Panc1 (cell line): ENCODE measurements at regions not wholly inside any gene's neighbourhood (a gene's known extent, or its start where the extent isn't known, plus 50 kb on each side); places are given as distances from the start of the nearest gene placed in this dataset.

Experiments
- ATAC-seq: fragments of 200-7000 bp; cut with Tn5 transposase; 2 replicates; pipeline ENCODE4 v1.9.1; 2020; ENCODE audit warnings: mild to moderate bottlenecking, moderate library complexity
- BruUV-seq: library from RNA; stranded (reverse); fragments of 400-500 nt; replicated peaks from 2 replicates; lab custom pipeline; 2021; lab: Mats Ljungman, UMichigan
- CTCF ChIA-PET: fragments of 300-600 bp; sonication (Branson Sonifier 250); formaldehyde crosslinking; loops from one replicate; lab custom pipeline; 2022; ENCODE audit warnings: antibody characterized with exemption; lab: Charles Lee
- POLR2A ChIA-PET: fragments of 300-600 bp; sonication (Branson Sonifier 250); formaldehyde crosslinking; loops from one replicate; lab custom pipeline; 2022; ENCODE audit warnings: antibody characterized with exemption; lab: Charles Lee
- DNase-seq: peaks from one replicate; pipeline ENCODE4 v3.0.0-alpha.2; 2010; ENCODE audit warnings: low read depth, low spot score
- H3K27ac ChIP-seq: 2 replicates; pipeline ENCODE4 v1.5.1; 2011; ENCODE audit warnings: mild to moderate bottlenecking, low read length, inconsistent platforms
- H3K27me3 ChIP-seq: fragments of 200-500 bp; sonication (Bioruptor generic); 2 replicates; pipeline ENCODE4 v1.6.0; 2014; ENCODE audit warnings: low read length, inconsistent platforms; ENCODE audit not compliant: control insufficient read depth, insufficient read depth
- H3K36me3 ChIP-seq: fragments of 200-500 bp; sonication (Bioruptor generic); 2 replicates; pipeline ENCODE4 v1.5.1; 2014; ENCODE audit warnings: inconsistent platforms, mild to moderate bottlenecking, low read length, moderate library complexity; ENCODE audit not compliant: control insufficient read depth, insufficient read depth
- H3K4me1 ChIP-seq: 2 replicates; pipeline ENCODE4 v1.5.1; 2011; ENCODE audit warnings: inconsistent platforms, mild to moderate bottlenecking, low read length, moderate library complexity; ENCODE audit not compliant: control insufficient read depth, insufficient read depth
- H3K4me3 ChIP-seq, 2 experiments: 2 replicates each; pipeline ENCODE4 v1.5.1; 2011 to 2012; ENCODE audit warnings: low read depth in 2 of 2, low read length in 2 of 2, mild to moderate bottlenecking in 2 of 2, inconsistent platforms in 1 of 2, moderate library complexity in 1 of 2
- H3K9me3 ChIP-seq: fragments of 200-500 bp; sonication (Bioruptor generic); 2 replicates; pipeline ENCODE4 v1.5.1; 2014; ENCODE audit warnings: low read depth, mild to moderate bottlenecking, inconsistent platforms, low read length, moderate library complexity; ENCODE audit not compliant: control insufficient read depth, insufficient read depth
- POLR2AphosphoS5 ChIP-seq: IDR thresholded peaks from 2 replicates; pipeline ENCODE4 v1.6.1; 2012; ENCODE audit warnings: mild to moderate bottlenecking, low read depth, low read length, moderate library complexity
- REST ChIP-seq, 2 experiments: IDR thresholded peaks; 2 replicates each; pipeline ENCODE4 v1.6.1; 2011 to 2012; ENCODE audit warnings: low read depth in 2 of 2, control low read depth in 1 of 2, low read length in 1 of 2, mild to moderate bottlenecking in 1 of 2, moderate library complexity in 1 of 2; ENCODE audit not compliant: insufficient read depth in 1 of 2
- SIN3A ChIP-seq: IDR thresholded peaks from 2 replicates; pipeline ENCODE4 v1.6.1; 2012; ENCODE audit warnings: low read depth, mild to moderate bottlenecking, low read length, moderate library complexity, borderline replicate concordance; ENCODE audit not compliant: insufficient read depth
- TCF7L2 ChIP-seq: IDR thresholded peaks from 2 replicates; pipeline ENCODE4 v1.6.1; 2011; ENCODE audit warnings: mild to moderate bottlenecking, low read depth, low read length, inconsistent platforms
- in situ Hi-C: cut with HindIII; loops from 2 replicates; pipeline ENCODE4 v1.10.0; 2016; ENCODE audit warnings: low sequenced_read_pairs, low pct_unique_long_range_greater_than_20kb
- intact Hi-C: fragments of 100-400 bp; cut with micrococcal nuclease; formaldehyde crosslinking; loops from one replicate; pipeline ENCODE4 v1.10.0; 2022; ENCODE audit not compliant: unreplicated experiment
- TF ChIP-seq, protein P1 (sequence below): fragments of 450-650 bp; IDR thresholded peaks from 2 replicates; pipeline ENCODE4 v1.5.1; 2017; ENCODE audit warnings: mild to moderate bottlenecking

DNA sequence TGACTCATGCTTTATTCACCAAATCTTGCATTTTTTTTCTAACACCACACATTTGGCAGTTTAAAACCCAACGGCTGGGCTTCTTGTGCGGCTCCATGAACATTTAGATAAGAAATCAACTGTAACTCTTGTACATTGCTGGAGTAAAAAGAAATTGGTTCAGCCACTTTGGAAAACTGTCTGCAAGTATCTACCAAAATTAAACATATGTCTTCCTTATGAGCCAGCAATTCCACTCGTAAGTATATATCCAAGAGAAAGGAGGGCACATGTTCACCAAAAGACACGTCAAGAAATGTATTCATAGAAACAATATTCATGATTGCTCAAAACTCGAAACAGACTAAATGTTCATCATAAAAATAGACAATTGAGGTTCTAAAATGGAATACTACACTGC lies 291.9 kb upstream of the POU1F1 start:
- no peaks in the 10 kb centered on the region for H3K9me3 ChIP-seq
- in situ Hi-C loops (no loop called here), intact Hi-C loops (no loop called here)
- DNase-seq (no peak), ATAC-seq (no peak)
- H3K27ac ChIP-seq, result no peak overlapping the region
- TF ChIP-seq REST (IDR thresholded peaks at IDR 0.05; ENCODE audit: insufficient read depth in 1 of 2, low read depth in 2 of 2, low read length in 1 of 2), result no peak
- TF ChIP-seq, protein P1, sequence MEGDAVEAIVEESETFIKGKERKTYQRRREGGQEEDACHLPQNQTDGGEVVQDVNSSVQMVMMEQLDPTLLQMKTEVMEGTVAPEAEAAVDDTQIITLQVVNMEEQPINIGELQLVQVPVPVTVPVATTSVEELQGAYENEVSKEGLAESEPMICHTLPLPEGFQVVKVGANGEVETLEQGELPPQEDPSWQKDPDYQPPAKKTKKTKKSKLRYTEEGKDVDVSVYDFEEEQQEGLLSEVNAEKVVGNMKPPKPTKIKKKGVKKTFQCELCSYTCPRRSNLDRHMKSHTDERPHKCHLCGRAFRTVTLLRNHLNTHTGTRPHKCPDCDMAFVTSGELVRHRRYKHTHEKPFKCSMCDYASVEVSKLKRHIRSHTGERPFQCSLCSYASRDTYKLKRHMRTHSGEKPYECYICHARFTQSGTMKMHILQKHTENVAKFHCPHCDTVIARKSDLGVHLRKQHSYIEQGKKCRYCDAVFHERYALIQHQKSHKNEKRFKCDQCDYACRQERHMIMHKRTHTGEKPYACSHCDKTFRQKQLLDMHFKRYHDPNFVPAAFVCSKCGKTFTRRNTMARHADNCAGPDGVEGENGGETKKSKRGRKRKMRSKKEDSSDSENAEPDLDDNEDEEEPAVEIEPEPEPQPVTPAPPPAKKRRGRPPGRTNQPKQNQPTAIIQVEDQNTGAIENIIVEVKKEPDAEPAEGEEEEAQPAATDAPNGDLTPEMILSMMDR, result no peak
- TF ChIP-seq TCF7L2, result no peak
- TF ChIP-seq SIN3A, result no peak
- TF ChIP-seq POLR2AphosphoS5, result no peak
- no peaks in the 10 kb centered on the region for H3K36me3 ChIP-seq
- H3K27me3 ChIP-seq, result no peaks in the 10 kb centered on the region
- POLR2A ChIA-PET, result no interaction called here
- no TSS peak for BruUV-seq
- CTCF ChIA-PET, result no interaction called here
- no peaks in the 10 kb centered on the region for H3K4me1 ChIP-seq
- H3K4me3 ChIP-seq, result no peak overlapping the region

GRCh38 chr3:87564438-87564837 lies 288.1 kb upstream of the POU1F1 start:
- no peak for ATAC-seq
- intact Hi-C loops, result no loop called here
- in situ Hi-C loops, result no loop called here
- Histone ChIP-seq H3K27ac (no peak overlapping the region), H3K9me3 (no peaks in the 10 kb centered on the region), H3K4me3 (no peak overlapping the region), H3K4me1 (no peaks in the 10 kb centered on the region), H3K27me3 (no peaks in the 10 kb centered on the region), H3K36me3 (no peaks in the 10 kb centered on the region)
- CTCF ChIA-PET, result no interaction called here
- POLR2A ChIA-PET, result no interaction called here
- no TSS peak for BruUV-seq
- DNase-seq, result no peak
- TF ChIP-seq TCF7L2 (no peak), POLR2AphosphoS5 (no peak), SIN3A (no peak), REST (IDR thresholded peaks at IDR 0.05; ENCODE audit: insufficient read depth in 1 of 2, low read depth in 2 of 2, low read length in 1 of 2) (no peak)
- TF ChIP-seq, protein P1, result no peak
